GM18861 (cell line): ENCODE measurements at regions not wholly inside any gene's neighbourhood (a gene's known extent, or its start where the extent isn't known, plus 50 kb on each side); places are given as distances from the start of the nearest gene placed in this dataset.

ENCODE experiments used
- ATAC-seq: cut with Tn5 transposase; IDR thresholded peaks from one replicate; pipeline ENCODE4 v1.9.1; 2021; ENCODE audit not compliant: unreplicated experiment

- no peak for ATAC-seq
Measured at GRCh38 chr5:30620481-30621085, 572.9 kb upstream of the CDH6 start.

GRCh38 chr5:30608501-30608900 lies 585.0 kb upstream of the CDH6 start:
- no peak for ATAC-seq

- no peak for ATAC-seq
Measured at GRCh38 chr5:30607301-30607894, 586.1 kb upstream of the CDH6 start.

- ATAC-seq, result no peak
Measured at GRCh38 chr5:30605693-30606268, 587.7 kb upstream of the CDH6 start.

- no peak for ATAC-seq
Measured at GRCh38 chr5:30604648-30605262, 588.7 kb upstream of the CDH6 start.

GRCh38 chr5:30600892-30601291 lies 592.6 kb upstream of the CDH6 start:
- no peak for ATAC-seq

GRCh38 chr5:30596495-30597064 lies 596.9 kb upstream of the CDH6 start:
- no peak for ATAC-seq

- ATAC-seq, result no peak
Measured at GRCh38 chr5:30594331-30594730, 599.2 kb upstream of the CDH6 start.

- ATAC-seq, result no peak
Measured at GRCh38 chr5:30592833-30593232, 600.7 kb upstream of the CDH6 start.

GRCh38 chr5:30581198-30581935 lies 612.1 kb upstream of the CDH6 start:
- no peak for ATAC-seq

GRCh38 chr5:30574761-30575160 lies 618.7 kb upstream of the CDH6 start:
- no peak for ATAC-seq

- ATAC-seq, result no peak
Measured at GRCh38 chr5:30572279-30572678, 621.2 kb upstream of the CDH6 start.

GRCh38 chr5:30561771-30562170 lies 631.7 kb upstream of the CDH6 start:
- no peak for ATAC-seq

- no peak for ATAC-seq
Measured at GRCh38 chr5:30551618-30552017, 641.9 kb upstream of the CDH6 start.

- no peak for ATAC-seq
Measured at GRCh38 chr5:30548580-30549305, 644.7 kb upstream of the CDH6 start.

- ATAC-seq, result no peak
Measured at GRCh38 chr5:30540150-30540549, 653.3 kb upstream of the CDH6 start.

GRCh38 chr5:30539004-30539634 lies 654.4 kb upstream of the CDH6 start:
- no peak for ATAC-seq

GRCh38 chr5:30525353-30525752 lies 668.1 kb upstream of the CDH6 start:
- no peak for ATAC-seq

GRCh38 chr5:30524428-30524827 lies 669.1 kb upstream of the CDH6 start:
- no peak for ATAC-seq

GRCh38 chr5:30523061-30523460 lies 670.4 kb upstream of the CDH6 start:
- no peak for ATAC-seq
